HEK293T (cell line): ENCODE measurements at regions not wholly inside any gene's neighbourhood (a gene's known extent, or its start where the extent isn't known, plus 50 kb on each side); places are given as distances from the start of the nearest gene placed in this dataset.

ENCODE experiments used
- CTCF ChIA-PET: fragments of 350-600 bp; formaldehyde crosslinking; extraction: SDS; loops from one replicate; lab custom pipeline; 2021; ENCODE audit warnings: antibody characterized with exemption, inconsistent platforms; lab: Yijun Ruan, JAX
- POLR2A ChIA-PET: fragments of 350-600 bp; formaldehyde crosslinking; extraction: SDS; loops from one replicate; lab custom pipeline; 2020; ENCODE audit warnings: antibody characterized with exemption, inconsistent platforms; lab: Yijun Ruan, JAX
- DNase-seq: peaks from one replicate; pipeline ENCODE4 v3.0.0; 2012; ENCODE audit warnings: mixed read lengths; ENCODE audit errors: extremely low spot score
- ARNT ChIP-seq: fragments of 450-650 bp; IDR thresholded peaks from 2 replicates; pipeline ENCODE4 v1.6.1; 2017; ENCODE audit warnings: mild to moderate bottlenecking
- BHLHE40 ChIP-seq: fragments of 450-650 bp; IDR thresholded peaks from 2 replicates; pipeline ENCODE4 v1.6.1; 2016; ENCODE audit warnings: mild to moderate bottlenecking, moderate library complexity, borderline replicate concordance
- CTBP1 ChIP-seq: fragments of 450-650 bp; IDR thresholded peaks from 2 replicates; pipeline ENCODE4 v1.6.1; 2016; ENCODE audit warnings: borderline replicate concordance
- ELF4 ChIP-seq: fragments of 450-650 bp; IDR thresholded peaks from 2 replicates; pipeline ENCODE4 v1.6.1; 2017; ENCODE audit warnings: antibody characterized with exemption
- FOXA1 ChIP-seq: fragments of 450-650 bp; IDR thresholded peaks from 2 replicates; pipeline ENCODE4 v1.6.1; 2016; ENCODE audit warnings: mild to moderate bottlenecking
- FOXK2 ChIP-seq: fragments of 450-650 bp; IDR thresholded peaks from 2 replicates; pipeline ENCODE4 v1.6.1; 2016; ENCODE audit warnings: mild to moderate bottlenecking
- FOXM1 ChIP-seq: fragments of 450-650 bp; IDR thresholded peaks from 2 replicates; pipeline ENCODE4 v1.6.1; 2017; ENCODE audit warnings: mild to moderate bottlenecking, borderline replicate concordance
- HDGF ChIP-seq: fragments of 450-650 bp; IDR thresholded peaks from 2 replicates; pipeline ENCODE4 v1.6.1; 2017; ENCODE audit warnings: antibody characterized with exemption, borderline replicate concordance
- L3MBTL2 ChIP-seq: fragments of 450-650 bp; conservative IDR thresholded peaks from 2 replicates; pipeline ENCODE4 v1.6.1; 2016; ENCODE audit warnings: mild to moderate bottlenecking
- LEF1 ChIP-seq: fragments of 450-650 bp; IDR thresholded peaks from 2 replicates; pipeline ENCODE4 v1.6.1; 2017; ENCODE audit warnings: mild to moderate bottlenecking, borderline replicate concordance
- NFRKB ChIP-seq: fragments of 450-650 bp; IDR thresholded peaks from 2 replicates; pipeline ENCODE4 v1.6.1; 2016; ENCODE audit warnings: mild to moderate bottlenecking, moderate library complexity
- SP1 ChIP-seq: fragments of 450-650 bp; IDR thresholded peaks from 2 replicates; pipeline ENCODE4 v1.6.1; 2017
- SUZ12 ChIP-seq: fragments of 450-650 bp; IDR thresholded peaks from 2 replicates; pipeline ENCODE4 v1.6.1; 2016; ENCODE audit warnings: mild to moderate bottlenecking
- TARDBP ChIP-seq: fragments of 450-650 bp; IDR thresholded peaks from 2 replicates; pipeline ENCODE4 v1.6.1; 2016
- ZNF384 ChIP-seq: fragments of 450-650 bp; IDR thresholded peaks from 2 replicates; pipeline ENCODE4 v1.6.1; 2016
- TF ChIP-seq, protein P1 (sequence below): fragments of 450-650 bp; IDR thresholded peaks from 2 replicates; pipeline ENCODE4 v1.6.1; 2016

DNA sequence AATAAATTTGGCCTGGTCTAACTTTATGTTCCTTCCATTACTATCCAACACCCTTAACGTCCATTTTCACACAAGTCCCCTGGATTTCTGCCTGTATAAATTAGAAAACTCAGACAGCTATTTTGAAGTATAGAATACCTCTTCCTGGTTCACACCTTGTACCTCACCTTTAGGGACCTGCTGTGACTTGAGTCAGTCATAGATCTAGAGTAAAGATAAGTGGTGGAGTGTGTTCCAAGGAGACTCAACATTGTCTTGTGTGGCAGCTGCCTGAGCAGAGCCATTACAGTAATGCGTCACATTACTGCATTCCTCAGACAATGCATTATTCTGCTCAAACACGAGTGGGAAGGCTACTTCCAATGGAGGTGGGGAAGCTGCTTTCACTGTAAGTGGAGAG is 513.9 kb downstream of the ADRA2A start:
- ChIA-PET CTCF (no interaction called here), POLR2A (no interaction called here)
- DNase-seq = no peak
- TF ChIP-seq TARDBP (no peak), L3MBTL2 (no peak), SP1 (no peak), ZNF384 (no peak)

DNA sequence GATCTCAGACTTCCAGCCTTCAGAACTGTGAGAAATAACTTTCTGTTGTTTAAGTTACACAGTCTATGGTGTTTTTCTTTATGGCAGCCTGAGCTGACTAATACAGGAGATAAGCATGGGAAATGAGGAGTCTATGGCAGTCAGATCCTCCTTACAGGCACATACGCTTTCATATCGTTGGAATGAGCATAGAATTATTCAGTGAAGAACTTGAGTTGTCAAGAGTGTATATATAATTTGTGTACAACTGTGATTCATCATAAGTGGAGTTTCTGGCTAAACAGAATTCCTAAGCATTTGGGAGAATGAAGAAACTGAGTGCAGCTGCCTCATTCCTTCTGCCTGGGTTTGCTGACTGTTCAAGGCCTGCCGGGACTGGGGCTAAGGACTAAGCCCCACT is 516.7 kb downstream of the ADRA2A start:
- TF ChIP-seq NFRKB (no peak), L3MBTL2 (no peak), HDGF (no peak), FOXM1 (no peak)
- ChIA-PET CTCF (no interaction called here), POLR2A (no interaction called here)
- DNase-seq = no peak

DNA sequence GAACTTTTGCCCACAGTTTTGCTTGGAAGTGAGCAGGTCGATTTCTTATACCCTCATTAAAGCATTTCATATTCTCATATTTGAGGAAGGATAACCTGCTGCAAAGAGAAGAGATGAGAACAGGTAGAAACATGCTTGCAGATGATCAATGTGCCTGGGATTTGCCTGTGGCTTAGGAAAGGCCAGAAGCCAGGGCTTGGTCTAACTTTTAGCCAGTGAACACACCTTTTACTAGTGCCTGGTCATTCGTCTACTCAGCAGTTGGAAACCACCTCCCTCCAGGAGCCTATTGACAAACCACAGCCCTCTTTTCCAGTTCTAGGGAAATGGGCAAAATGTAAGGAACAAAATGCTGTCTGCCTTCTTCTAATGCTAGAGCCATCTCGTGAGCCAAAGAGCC is 518.3 kb downstream of the ADRA2A start:
- no peak for DNase-seq
- POLR2A ChIA-PET = no interaction called here
- TF ChIP-seq, protein P1, sequence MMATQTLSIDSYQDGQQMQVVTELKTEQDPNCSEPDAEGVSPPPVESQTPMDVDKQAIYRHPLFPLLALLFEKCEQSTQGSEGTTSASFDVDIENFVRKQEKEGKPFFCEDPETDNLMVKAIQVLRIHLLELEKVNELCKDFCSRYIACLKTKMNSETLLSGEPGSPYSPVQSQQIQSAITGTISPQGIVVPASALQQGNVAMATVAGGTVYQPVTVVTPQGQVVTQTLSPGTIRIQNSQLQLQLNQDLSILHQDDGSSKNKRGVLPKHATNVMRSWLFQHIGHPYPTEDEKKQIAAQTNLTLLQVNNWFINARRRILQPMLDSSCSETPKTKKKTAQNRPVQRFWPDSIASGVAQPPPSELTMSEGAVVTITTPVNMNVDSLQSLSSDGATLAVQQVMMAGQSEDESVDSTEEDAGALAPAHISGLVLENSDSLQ = no peak
- TF ChIP-seq NFRKB = no peak
- no peak for TF ChIP-seq FOXM1
- no peak for TF ChIP-seq ELF4
- TF ChIP-seq ZNF384 = no peak
- TF ChIP-seq BHLHE40 = no peak
- TF ChIP-seq FOXA1 = no peak
- no peak for TF ChIP-seq HDGF
- TF ChIP-seq CTBP1 = no peak
- CTCF ChIA-PET = no interaction called here

DNA sequence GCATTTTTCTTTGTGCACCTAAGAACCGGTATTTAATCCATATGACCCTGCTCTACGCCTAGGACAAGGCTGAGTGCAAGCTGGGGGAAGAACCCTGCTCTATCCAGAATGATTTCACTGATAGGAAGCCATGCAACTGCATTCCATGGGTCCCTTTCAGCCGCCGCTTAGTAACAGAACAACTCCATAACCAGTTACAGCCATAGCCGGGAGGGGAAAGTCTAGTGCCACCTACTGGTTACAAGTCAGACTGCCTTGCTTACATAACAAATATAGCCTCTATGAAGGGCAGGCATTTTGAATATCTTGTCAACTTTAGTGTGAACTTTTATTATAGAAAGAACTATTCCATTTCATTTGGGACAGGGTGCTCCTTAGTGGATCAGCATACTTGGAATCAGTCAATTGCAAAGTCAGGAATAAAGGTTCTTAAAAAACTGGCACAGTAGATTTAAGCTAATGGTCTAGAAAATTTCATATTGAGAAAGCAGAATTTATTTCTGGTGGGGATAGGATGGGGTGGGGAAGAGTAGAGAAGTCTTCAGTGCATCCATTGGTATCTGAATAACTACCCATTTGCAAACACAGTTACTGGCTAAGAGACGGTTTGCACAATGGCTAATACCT is 521.7 kb downstream of the ADRA2A start:
- TF ChIP-seq SP1 = no peak
- no peak for TF ChIP-seq ARNT
- no peak for TF ChIP-seq ZNF384
- TF ChIP-seq, protein P1 = no peak
- TF ChIP-seq TARDBP = no peak
- no peak for TF ChIP-seq HDGF
- no peak for TF ChIP-seq CTBP1
- no peak for TF ChIP-seq BHLHE40
- TF ChIP-seq ELF4 = no peak
- no peak for TF ChIP-seq NFRKB
- no peak for TF ChIP-seq FOXM1
- TF ChIP-seq FOXK2 = no peak
- TF ChIP-seq FOXA1 = no peak
- no peak for TF ChIP-seq LEF1
- no peak for TF ChIP-seq L3MBTL2
- TF ChIP-seq SUZ12 = no peak
- ChIA-PET CTCF (interaction anchor here (1.5 kb wide), 1 partner anchor 522 kb away, joined by 5 read pairs; the partner anchor contains the start of gene ADRA2A), POLR2A (no interaction called here)
- peak; percentile 64 for DNase-seq

DNA sequence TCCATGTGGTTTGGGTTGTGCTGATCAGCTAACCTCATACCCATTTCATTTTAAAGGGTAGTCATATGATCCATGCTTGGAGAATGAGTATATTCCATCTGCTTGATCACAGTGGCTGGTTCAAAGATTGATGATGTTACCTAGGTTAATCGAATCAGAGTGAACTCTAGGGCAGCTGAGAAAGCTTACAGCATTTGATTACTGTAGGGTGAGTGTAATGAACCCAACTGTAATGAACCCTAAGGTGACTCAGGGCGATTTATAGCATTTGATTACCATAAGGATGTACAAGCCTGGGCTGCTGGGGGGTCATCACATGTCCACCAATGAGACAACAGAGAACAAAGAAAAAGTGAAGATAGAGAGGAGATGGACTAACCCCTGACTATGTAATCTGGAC is 523.1 kb downstream of the ADRA2A start:
- TF ChIP-seq SP1 = no peak
- TF ChIP-seq ARNT = no peak
- TF ChIP-seq, protein P1 = no peak
- no peak for DNase-seq
- POLR2A ChIA-PET = no interaction called here
- CTCF ChIA-PET = no interaction called here

DNA sequence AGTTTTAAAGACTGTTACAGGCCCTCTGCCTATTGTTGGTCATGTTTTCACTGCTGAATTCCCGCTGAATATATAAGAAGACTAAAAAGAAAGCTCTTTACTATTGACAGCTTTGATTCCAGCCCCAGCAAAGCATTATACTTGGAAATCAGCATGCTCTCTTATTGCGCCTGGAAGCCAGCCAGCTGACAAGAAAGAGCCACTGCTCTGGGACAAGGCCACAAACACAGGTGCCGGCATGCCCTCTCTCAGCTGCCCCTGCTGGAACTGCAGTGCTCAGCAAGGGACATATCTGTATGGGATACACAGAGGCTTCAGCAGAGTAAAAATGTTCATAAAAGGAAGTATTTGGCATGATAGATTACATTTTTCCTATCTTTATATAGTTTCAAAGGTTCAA is 523.9 kb downstream of the ADRA2A start:
- no peak for DNase-seq
- TF ChIP-seq ZNF384 (no peak), LEF1 (no peak), FOXM1 (no peak), ARNT (no peak), TARDBP (no peak), CTBP1 (no peak), NFRKB (no peak), SP1 (no peak), ELF4 (no peak), BHLHE40 (no peak), FOXA1 (no peak), FOXK2 (no peak), SUZ12 (no peak), HDGF (no peak), L3MBTL2 (no peak)
- TF ChIP-seq, protein P1 = no peak
- POLR2A ChIA-PET = no interaction called here
- CTCF ChIA-PET = no interaction called here

DNA sequence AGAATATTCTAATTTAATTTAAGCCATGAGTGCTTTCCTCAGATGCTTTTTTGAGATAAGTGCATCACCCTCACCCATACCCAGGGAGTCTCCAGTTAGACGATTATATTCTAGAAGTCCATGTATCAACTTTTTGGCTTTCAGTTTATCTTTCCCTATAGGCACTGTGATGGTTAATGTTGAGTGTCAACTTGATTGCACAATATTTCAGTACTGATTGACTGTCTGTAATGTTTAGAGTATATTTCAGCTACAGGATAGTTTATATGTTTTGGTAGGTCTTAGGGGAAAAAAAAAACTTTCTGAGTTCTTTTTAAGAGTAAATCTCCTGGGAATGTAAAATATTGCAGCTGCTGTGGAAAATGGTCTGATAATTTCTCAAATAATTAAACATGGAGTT is 535.4 kb downstream of the ADRA2A start:
- CTCF ChIA-PET = no interaction called here
- TF ChIP-seq SUZ12 = no peak
- no peak for TF ChIP-seq FOXA1
- no peak for TF ChIP-seq HDGF
- TF ChIP-seq L3MBTL2 = no peak
- TF ChIP-seq TARDBP = no peak
- no peak for TF ChIP-seq NFRKB
- TF ChIP-seq FOXK2 = no peak
- no peak for TF ChIP-seq ZNF384

More for the DNA sequence above, 535.4 kb downstream of the ADRA2A start:
- POLR2A ChIA-PET = no interaction called here
- DNase-seq = no peak
